ENCODE measurements at regions not wholly inside any gene's neighbourhood (a gene's known extent, or its start where the extent isn't known, plus 50 kb on each side); places are given as distances from the start of the nearest gene placed in this dataset.

DNA sequence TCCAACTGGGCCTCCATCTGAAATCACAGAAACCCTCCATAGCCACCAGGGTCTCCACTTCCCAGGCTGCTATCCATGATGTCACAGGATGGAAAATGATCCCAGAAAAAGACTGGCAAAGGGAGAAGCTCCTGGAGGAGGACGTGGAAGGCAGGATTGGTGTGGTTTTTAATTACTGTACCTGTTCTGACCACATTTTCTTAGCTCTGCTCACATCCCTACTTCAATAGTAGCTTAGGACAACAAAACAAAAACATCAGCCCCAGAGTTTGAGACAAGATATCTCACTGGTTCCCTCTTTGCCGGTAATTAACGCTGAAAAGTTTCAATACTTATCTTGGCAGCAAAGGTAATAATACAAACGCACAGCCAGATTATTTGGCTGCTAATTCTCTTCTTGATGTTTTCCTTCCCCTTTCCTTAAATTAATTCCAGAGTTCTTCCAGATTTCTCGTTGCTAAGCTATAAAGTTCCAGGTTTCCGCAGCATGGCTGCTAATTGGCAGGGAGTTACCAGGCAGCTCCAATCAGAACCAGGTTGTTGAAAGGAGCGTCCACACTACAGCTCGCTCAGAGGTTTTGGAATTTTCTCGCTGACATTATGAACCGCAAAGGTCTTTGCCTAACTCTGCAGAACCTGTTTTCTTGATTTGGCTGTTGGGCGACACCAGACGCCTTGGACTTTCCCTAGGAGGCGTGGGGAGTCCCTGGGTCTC lies 263.4 kb downstream of the MRTFB start:
- Histone ChIP-seq H3K27me3 (ENCODE audit: control insufficient read depth in 1 of 2, insufficient read depth in 2 of 2, low read length in 2 of 2) (no peaks in the 10 kb centered on the region), H3K4me1 (ENCODE audit: insufficient read depth, low read length) (peaks cover 3% of the 10 kb centered on the region), H3K27ac (ENCODE audit: low read depth in 1 of 2, low read length in 2 of 2) (no peak overlapping the region), H3K4me3 (ENCODE audit: low read length) (no peak overlapping the region), H3K9me3 (ENCODE audit: control insufficient read depth in 1 of 2, insufficient read depth in 1 of 2, low read length in 2 of 2) (no peaks in the 10 kb centered on the region), H3K36me3 (ENCODE audit: insufficient read depth, low read length) (no peaks in the 10 kb centered on the region)
- ChIA-PET CTCF (no interaction called here), POLR2A (no interaction called here)
- Mint-ChIP-seq H3K27me3 (no peaks in the 10 kb centered on the region), H3K9me3 (no peaks in the 10 kb centered on the region), H3K4me1 (ENCODE audit: low read depth) (peaks cover 5% of the 10 kb centered on the region), H3K27ac (no peak overlapping the region), H3K4me3 (no peak overlapping the region), H3K36me3 (ENCODE audit: low read depth) (no peaks in the 10 kb centered on the region)
- intact Hi-C loops (cut with DNase I, micrococcal nuclease): no loop called here
- no peak for ATAC-seq (ENCODE audit: poor library complexity)
- TF ChIP-seq, protein P1, sequence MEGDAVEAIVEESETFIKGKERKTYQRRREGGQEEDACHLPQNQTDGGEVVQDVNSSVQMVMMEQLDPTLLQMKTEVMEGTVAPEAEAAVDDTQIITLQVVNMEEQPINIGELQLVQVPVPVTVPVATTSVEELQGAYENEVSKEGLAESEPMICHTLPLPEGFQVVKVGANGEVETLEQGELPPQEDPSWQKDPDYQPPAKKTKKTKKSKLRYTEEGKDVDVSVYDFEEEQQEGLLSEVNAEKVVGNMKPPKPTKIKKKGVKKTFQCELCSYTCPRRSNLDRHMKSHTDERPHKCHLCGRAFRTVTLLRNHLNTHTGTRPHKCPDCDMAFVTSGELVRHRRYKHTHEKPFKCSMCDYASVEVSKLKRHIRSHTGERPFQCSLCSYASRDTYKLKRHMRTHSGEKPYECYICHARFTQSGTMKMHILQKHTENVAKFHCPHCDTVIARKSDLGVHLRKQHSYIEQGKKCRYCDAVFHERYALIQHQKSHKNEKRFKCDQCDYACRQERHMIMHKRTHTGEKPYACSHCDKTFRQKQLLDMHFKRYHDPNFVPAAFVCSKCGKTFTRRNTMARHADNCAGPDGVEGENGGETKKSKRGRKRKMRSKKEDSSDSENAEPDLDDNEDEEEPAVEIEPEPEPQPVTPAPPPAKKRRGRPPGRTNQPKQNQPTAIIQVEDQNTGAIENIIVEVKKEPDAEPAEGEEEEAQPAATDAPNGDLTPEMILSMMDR (IDR thresholded peaks at IDR 0.05): no peak
- no peak for DNase-seq

DNA sequence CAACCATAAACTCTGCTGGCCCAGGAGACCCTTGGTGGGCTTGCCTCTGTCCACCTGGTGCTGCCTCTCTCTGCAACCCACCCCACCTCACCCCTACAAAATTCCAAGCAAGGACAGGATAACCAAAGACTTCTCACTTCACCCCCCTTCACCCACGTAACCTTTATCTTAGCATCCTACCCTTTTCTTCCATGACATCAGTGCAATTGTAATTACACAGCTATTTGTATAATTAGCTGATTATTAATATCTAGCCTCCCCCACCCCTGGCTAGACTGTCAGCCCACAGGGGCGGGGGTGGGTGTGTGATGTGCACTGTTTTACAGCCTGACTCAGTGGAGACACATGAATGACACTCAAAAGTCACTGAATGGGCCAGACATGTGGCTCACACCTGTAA lies 262.2 kb downstream of the MRTFB start:
- intact Hi-C loops (cut with DNase I, micrococcal nuclease): no loop called here
- H3K27me3 Mint-ChIP-seq: no peaks in the 10 kb centered on the region
- Histone ChIP-seq H3K4me3 (ENCODE audit: low read length) (no peak overlapping the region), H3K27me3 (ENCODE audit: control insufficient read depth in 1 of 2, insufficient read depth in 2 of 2, low read length in 2 of 2) (no peaks in the 10 kb centered on the region), H3K27ac (ENCODE audit: low read depth in 1 of 2, low read length in 2 of 2) (no peak overlapping the region), H3K36me3 (ENCODE audit: insufficient read depth, low read length) (no peaks in the 10 kb centered on the region), H3K9me3 (ENCODE audit: control insufficient read depth in 1 of 2, insufficient read depth in 1 of 2, low read length in 2 of 2) (no peaks in the 10 kb centered on the region), H3K4me1 (ENCODE audit: insufficient read depth, low read length) (peaks cover 3% of the 10 kb centered on the region)
- DNase-seq (no peak), ATAC-seq (ENCODE audit: poor library complexity) (no peak)
- TF ChIP-seq, protein P1 (IDR thresholded peaks at IDR 0.05): no peak
- no peak overlapping the region for H3K4me3 Mint-ChIP-seq
- POLR2A ChIA-PET: no interaction called here
- CTCF ChIA-PET: no interaction called here
- peaks cover 5% of the 10 kb centered on the region for H3K4me1 Mint-ChIP-seq (ENCODE audit: low read depth)
- H3K27ac Mint-ChIP-seq: no peak overlapping the region
- H3K9me3 Mint-ChIP-seq: no peaks in the 10 kb centered on the region
- H3K36me3 Mint-ChIP-seq (ENCODE audit: low read depth): no peaks in the 10 kb centered on the region

DNA sequence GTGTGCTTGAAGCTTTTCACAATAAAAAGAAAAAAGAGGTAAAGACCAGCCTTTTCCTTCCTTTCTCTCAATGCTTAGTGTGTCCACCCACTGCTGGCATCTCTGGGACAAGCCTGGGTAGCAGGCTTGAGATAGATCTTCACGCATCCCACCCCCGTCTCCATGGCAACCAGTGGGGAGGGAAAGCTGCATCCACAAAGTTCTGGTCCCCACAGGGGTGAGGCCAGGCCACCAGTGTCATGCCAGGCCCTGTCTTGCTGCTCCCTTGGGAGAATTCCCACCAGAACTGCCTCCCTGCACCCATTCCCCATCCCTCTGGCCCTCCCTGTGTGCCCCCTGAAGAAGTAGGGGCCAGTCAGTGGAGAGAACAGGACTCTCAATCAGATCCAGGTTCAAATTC lies 259.9 kb downstream of the MRTFB start:
- H3K4me1 ChIP-seq (ENCODE audit: insufficient read depth, low read length): peaks cover 3% of the 10 kb centered on the region
- Mint-ChIP-seq H3K4me3 (no peak overlapping the region), H3K27ac (no peak overlapping the region), H3K27me3 (no peaks in the 10 kb centered on the region), H3K9me3 (no peaks in the 10 kb centered on the region), H3K36me3 (ENCODE audit: low read depth) (no peaks in the 10 kb centered on the region), H3K4me1 (ENCODE audit: low read depth) (peaks cover 5% of the 10 kb centered on the region)
- CTCF ChIA-PET: no interaction called here
- no peak overlapping the region for H3K4me3 ChIP-seq (ENCODE audit: low read length)
- H3K27me3 ChIP-seq (ENCODE audit: control insufficient read depth in 1 of 2, insufficient read depth in 2 of 2, low read length in 2 of 2): no peaks in the 10 kb centered on the region
- H3K36me3 ChIP-seq (ENCODE audit: insufficient read depth, low read length): no peaks in the 10 kb centered on the region
- H3K9me3 ChIP-seq (ENCODE audit: control insufficient read depth in 1 of 2, insufficient read depth in 1 of 2, low read length in 2 of 2): no peaks in the 10 kb centered on the region
- intact Hi-C loops (cut with DNase I, micrococcal nuclease): no loop called here
- TF ChIP-seq, protein P1 (IDR thresholded peaks at IDR 0.05): no peak
- POLR2A ChIA-PET: no interaction called here
- no peak overlapping the region for H3K27ac ChIP-seq (ENCODE audit: low read depth in 1 of 2, low read length in 2 of 2)
- DNase-seq (no peak), ATAC-seq (ENCODE audit: poor library complexity) (no peak)
